AG04449 (cell line): ENCODE measurements at regions not wholly inside any gene's neighbourhood (a gene's known extent, or its start where the extent isn't known, plus 50 kb on each side); places are given as distances from the start of the nearest gene placed in this dataset.

ENCODE experiments used
- CTCF ChIA-PET: fragments of 350-600 bp; formaldehyde crosslinking; extraction: SDS; loops from one replicate; lab custom pipeline; 2021; ENCODE audit warnings: antibody characterized with exemption; lab: Yijun Ruan, JAX
- POLR2A ChIA-PET: fragments of 400-600, 350-600 bp; formaldehyde crosslinking; extraction: SDS; loops from one replicate; lab custom pipeline; 2020; ENCODE audit warnings: antibody characterized with exemption, inconsistent platforms; lab: Yijun Ruan, JAX
- DNase-seq: peaks from one replicate; pipeline ENCODE4 v3.0.0-alpha.2; 2010; ENCODE audit warnings: low read depth, low spot score
- H3K4me3 ChIP-seq: 2 replicates; pipeline ENCODE4 v1.5.1; 2011; ENCODE audit warnings: low read depth, mild to moderate bottlenecking, control low read depth, low read length
- TF ChIP-seq, protein P1 (sequence below): IDR thresholded peaks from one replicate; pipeline ENCODE4 v1.5.1; 2011; ENCODE audit warnings: mild to moderate bottlenecking, moderate library complexity, low read length, control low read depth, inconsistent platforms; ENCODE audit not compliant: insufficient read depth; ENCODE audit errors: missing control alignments

DNA sequence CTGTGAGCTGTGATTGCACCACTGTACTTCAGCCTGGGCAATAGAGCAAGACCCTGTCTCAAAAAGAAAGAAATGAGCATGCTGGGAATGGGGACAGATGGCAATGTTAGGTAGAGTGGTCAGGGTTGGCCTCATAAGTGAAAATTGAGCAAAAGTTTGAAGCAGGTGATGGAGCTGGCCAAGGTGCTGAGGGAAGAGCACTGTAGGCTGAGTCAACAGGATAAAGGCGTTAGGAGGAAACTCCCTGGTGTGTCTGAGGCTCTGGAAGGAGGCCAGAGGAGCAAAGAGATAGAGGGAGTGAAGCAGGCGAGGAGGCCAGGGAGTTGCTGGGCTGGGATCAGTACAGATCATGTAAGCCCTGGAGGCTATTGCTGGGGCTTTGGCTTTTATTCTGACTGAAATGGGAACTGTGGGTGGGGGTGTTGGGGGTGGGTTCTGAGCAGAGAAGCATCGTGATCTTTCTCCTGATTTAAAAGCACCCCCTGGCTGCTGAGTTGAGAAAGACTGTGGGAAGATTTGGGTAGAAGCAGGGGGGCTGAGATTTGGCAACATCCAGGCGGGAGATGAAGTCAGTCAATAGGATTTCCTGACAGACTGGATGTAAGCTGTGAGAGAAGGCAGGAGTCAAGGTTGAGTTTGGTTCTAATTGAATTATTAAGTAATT lies 52.5 kb upstream of the VKORC1L1 start:
- DNase-seq, result no peak
- no peak overlapping the region for H3K4me3 ChIP-seq
- CTCF ChIA-PET, result no interaction called here
- TF ChIP-seq, protein P1, sequence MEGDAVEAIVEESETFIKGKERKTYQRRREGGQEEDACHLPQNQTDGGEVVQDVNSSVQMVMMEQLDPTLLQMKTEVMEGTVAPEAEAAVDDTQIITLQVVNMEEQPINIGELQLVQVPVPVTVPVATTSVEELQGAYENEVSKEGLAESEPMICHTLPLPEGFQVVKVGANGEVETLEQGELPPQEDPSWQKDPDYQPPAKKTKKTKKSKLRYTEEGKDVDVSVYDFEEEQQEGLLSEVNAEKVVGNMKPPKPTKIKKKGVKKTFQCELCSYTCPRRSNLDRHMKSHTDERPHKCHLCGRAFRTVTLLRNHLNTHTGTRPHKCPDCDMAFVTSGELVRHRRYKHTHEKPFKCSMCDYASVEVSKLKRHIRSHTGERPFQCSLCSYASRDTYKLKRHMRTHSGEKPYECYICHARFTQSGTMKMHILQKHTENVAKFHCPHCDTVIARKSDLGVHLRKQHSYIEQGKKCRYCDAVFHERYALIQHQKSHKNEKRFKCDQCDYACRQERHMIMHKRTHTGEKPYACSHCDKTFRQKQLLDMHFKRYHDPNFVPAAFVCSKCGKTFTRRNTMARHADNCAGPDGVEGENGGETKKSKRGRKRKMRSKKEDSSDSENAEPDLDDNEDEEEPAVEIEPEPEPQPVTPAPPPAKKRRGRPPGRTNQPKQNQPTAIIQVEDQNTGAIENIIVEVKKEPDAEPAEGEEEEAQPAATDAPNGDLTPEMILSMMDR, result no peak
- POLR2A ChIA-PET, result no interaction called here
